NCI-H2171 treated with DMSO at 0.1 percent for 48 hours (cell line): ENCODE measurements at regions not wholly inside any gene's neighbourhood (a gene's known extent, or its start where the extent isn't known, plus 50 kb on each side); places are given as distances from the start of the nearest gene placed in this dataset.

Experiments used
- DNase-seq: peaks from one replicate; lab custom pipeline; 2025; lab: John Stamatoyannopoulos, UW

DNA sequence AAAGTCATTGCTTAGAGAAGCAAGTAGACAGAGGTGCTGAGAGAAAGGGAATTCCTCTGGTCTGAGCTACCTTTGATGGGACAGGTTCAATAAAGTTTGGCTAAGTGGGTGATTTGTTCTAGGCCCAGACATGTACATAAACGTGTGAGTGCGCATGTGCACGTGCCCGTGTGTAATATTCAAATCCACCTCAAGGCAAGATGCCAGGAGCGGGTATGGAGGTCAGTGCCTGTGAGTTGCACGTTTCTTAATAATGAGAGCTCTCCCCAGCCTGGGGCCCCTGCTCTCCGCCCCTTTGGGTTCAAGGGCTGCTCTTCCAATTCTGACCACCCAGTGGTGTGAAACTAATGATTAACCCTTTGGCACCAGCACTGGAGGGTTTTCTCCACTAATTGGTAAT, 53.8 kb upstream of the LMO4 start:
- no peak for DNase-seq

DNA sequence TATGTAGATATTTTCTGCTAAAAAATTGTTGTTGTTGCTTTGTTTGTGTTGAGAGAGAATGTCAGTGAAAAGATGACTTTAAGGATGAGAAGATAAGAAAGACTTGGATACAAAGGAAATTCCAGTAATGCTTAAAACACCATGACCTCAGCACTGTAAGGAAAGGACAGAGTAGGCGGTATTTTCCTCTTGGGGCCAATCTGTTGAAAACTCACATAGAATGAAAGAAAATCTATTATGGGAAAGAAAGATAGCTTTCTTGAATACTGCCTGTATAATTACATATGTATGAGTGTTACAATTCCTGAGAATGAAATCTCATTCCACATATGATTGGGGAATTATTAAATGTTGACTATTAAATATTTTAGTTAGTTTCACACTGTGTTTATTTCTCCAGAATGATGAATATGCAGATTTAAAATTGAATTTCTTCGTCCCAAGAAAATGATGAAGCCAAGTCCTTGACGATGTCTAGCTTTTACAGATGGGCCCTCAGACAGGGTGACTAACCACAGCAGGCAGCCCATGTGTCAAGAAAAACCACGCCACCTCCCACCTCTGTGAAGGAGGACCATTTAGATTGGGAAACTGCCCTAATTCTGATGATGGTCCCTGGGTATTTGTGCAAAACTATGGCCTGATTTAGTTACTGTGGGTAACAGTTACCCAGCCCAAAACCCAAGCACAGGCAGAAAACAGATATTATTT, 49.7 kb upstream of the LMO4 start:
- no peak for DNase-seq
